WTC11 (cell line): ENCODE measurements at regions not wholly inside any gene's neighbourhood (a gene's known extent, or its start where the extent isn't known, plus 50 kb on each side); places are given as distances from the start of the nearest gene placed in this dataset.

Experiments used
- ATAC-seq: fragments of 200-7000 bp; cut with Tn5 transposase; 2 replicates; pipeline ENCODE4 v1.10.0; 2021; ENCODE audit warnings: mild to moderate bottlenecking, moderate library complexity
- CTCF ChIA-PET: fragments of 300-600 bp; sonication (Branson Sonifier 250); formaldehyde crosslinking; loops from one replicate; lab custom pipeline; 2021; ENCODE audit warnings: antibody characterized with exemption; lab: Charles Lee
- POLR2A ChIA-PET: fragments of 350-600 bp; sonication (Branson Sonifier 250); formaldehyde crosslinking; loops from one replicate; lab custom pipeline; 2021; ENCODE audit warnings: antibody characterized with exemption; lab: Charles Lee
- DNase-seq: peaks from one replicate; pipeline ENCODE4 v3.0.0; 2021; ENCODE audit warnings: low spot score
- H3K27ac Mint-ChIP-seq: 2 replicates; pipeline ENCODE4 v1.8.0; 2021; ENCODE audit warnings: mixed read lengths
- H3K27me3 Mint-ChIP-seq: 2 replicates; pipeline ENCODE4 v1.8.0; 2021; ENCODE audit warnings: low read depth, mild to moderate bottlenecking, moderate library complexity, mixed read lengths
- H3K36me3 Mint-ChIP-seq: 2 replicates; pipeline ENCODE4 v1.8.0; 2021; ENCODE audit warnings: mixed read lengths
- H3K4me1 Mint-ChIP-seq: 2 replicates; pipeline ENCODE4 v1.8.0; 2022; ENCODE audit warnings: mixed read lengths
- H3K4me3 Mint-ChIP-seq: 2 replicates; pipeline ENCODE4 v1.8.0; 2021; ENCODE audit warnings: mild to moderate bottlenecking, moderate library complexity, mixed read lengths
- H3K9me3 Mint-ChIP-seq: 2 replicates; pipeline ENCODE4 v1.8.0; 2021; ENCODE audit warnings: mixed read lengths
- AR ChIP-seq: fragments of 250-450 bp; sonication (Bioruptor Pico); IDR thresholded peaks from 2 replicates; pipeline ENCODE4 v1.9.0; 2021; ENCODE audit warnings: mild to moderate bottlenecking
- ATF1 ChIP-seq: sonication (generic); formaldehyde crosslinking; IDR thresholded peaks from 2 replicates; pipeline ENCODE4 v1.8.1; 2023; ENCODE audit warnings: mild to moderate bottlenecking, moderate library complexity, missing genetic modification reagents
- CBFB ChIP-seq: sonication (generic); formaldehyde crosslinking; IDR thresholded peaks from 2 replicates; pipeline ENCODE4 v1.8.1; 2022; ENCODE audit warnings: mild to moderate bottlenecking, low read depth, missing genetic modification reagents
- EMX1 ChIP-seq: fragments of 250-450 bp; sonication (Bioruptor Pico); IDR thresholded peaks from 2 replicates; pipeline ENCODE4 v1.8.0; 2021; ENCODE audit warnings: mild to moderate bottlenecking
- GABPB1 ChIP-seq: sonication (generic); formaldehyde crosslinking; IDR thresholded peaks from 2 replicates; pipeline ENCODE4 v1.8.1; 2023; ENCODE audit warnings: mild to moderate bottlenecking, missing genetic modification reagents
- GRHL2 ChIP-seq: fragments of 250-450 bp; sonication (Bioruptor Pico); IDR thresholded peaks from 2 replicates; pipeline ENCODE4 v1.8.0; 2022; ENCODE audit warnings: mild to moderate bottlenecking, moderate library complexity; ENCODE audit not compliant: insufficient replicate concordance, severe bottlenecking
- GTF2I ChIP-seq: fragments of 250-450 bp; sonication (Bioruptor Pico); conservative IDR thresholded peaks from 2 replicates; pipeline ENCODE4 v1.4.0; 2021; ENCODE audit warnings: mild to moderate bottlenecking
- MAX ChIP-seq: sonication (generic); formaldehyde crosslinking; IDR thresholded peaks from 2 replicates; pipeline ENCODE4 v1.8.0; 2022; ENCODE audit warnings: mild to moderate bottlenecking, missing genetic modification reagents
- MLX ChIP-seq: sonication (generic); formaldehyde crosslinking; IDR thresholded peaks from 2 replicates; pipeline ENCODE4 v1.8.1; 2023; ENCODE audit warnings: mild to moderate bottlenecking, missing genetic modification reagents, moderate library complexity
- MYBL2 ChIP-seq: sonication (generic); formaldehyde crosslinking; IDR thresholded peaks from 2 replicates; pipeline ENCODE4 v1.8.1; 2023; ENCODE audit warnings: mild to moderate bottlenecking, moderate library complexity, missing genetic modification reagents
- NFE2L1 ChIP-seq: sonication (generic); formaldehyde crosslinking; IDR thresholded peaks from 2 replicates; pipeline ENCODE4 v1.8.1; 2023; ENCODE audit warnings: missing genetic modification reagents
- NR2C2 ChIP-seq: sonication (generic); formaldehyde crosslinking; IDR thresholded peaks from 2 replicates; pipeline ENCODE4 v1.8.0; 2022; ENCODE audit warnings: mild to moderate bottlenecking, missing genetic modification reagents
- PRDM15 ChIP-seq: sonication (generic); formaldehyde crosslinking; IDR thresholded peaks from 2 replicates; pipeline ENCODE4 v1.8.0; 2022; ENCODE audit warnings: missing genetic modification reagents
- SP1 ChIP-seq: sonication (generic); formaldehyde crosslinking; conservative IDR thresholded peaks from 2 replicates; pipeline ENCODE4 v1.8.1; 2022; ENCODE audit warnings: missing genetic modification reagents
- USF1 ChIP-seq: sonication (generic); formaldehyde crosslinking; IDR thresholded peaks from 2 replicates; pipeline ENCODE4 v1.8.0; 2022; ENCODE audit warnings: mild to moderate bottlenecking, missing genetic modification reagents
- ZBTB21 ChIP-seq: sonication (generic); formaldehyde crosslinking; IDR thresholded peaks from 2 replicates; pipeline ENCODE4 v1.8.1; 2023; ENCODE audit warnings: mild to moderate bottlenecking, missing genetic modification reagents, borderline replicate concordance
- ZBTB43 ChIP-seq: sonication (generic); formaldehyde crosslinking; IDR thresholded peaks from 2 replicates; pipeline ENCODE4 v1.8.1; 2023; ENCODE audit warnings: mild to moderate bottlenecking, missing genetic modification reagents
- ZNF423 ChIP-seq: fragments of 250-450 bp; sonication (Bioruptor Pico); IDR thresholded peaks from 2 replicates; pipeline ENCODE4 v2.1.2; 2022; ENCODE audit warnings: mild to moderate bottlenecking, moderate library complexity
- ZNF512 ChIP-seq: sonication (generic); formaldehyde crosslinking; IDR thresholded peaks from 2 replicates; pipeline ENCODE4 v1.8.1; 2022; ENCODE audit warnings: missing genetic modification reagents, borderline replicate concordance
- ZNF532 ChIP-seq: fragments of 250-450 bp; sonication (Bioruptor Pico); IDR thresholded peaks from 2 replicates; pipeline ENCODE4 v1.9.0; 2021; ENCODE audit warnings: mild to moderate bottlenecking, borderline replicate concordance

GRCh38 chr12:107847430-107847829 lies 72.9 kb downstream of the ASCL4 start:
- Mint-ChIP-seq H3K27ac (no peak overlapping the region), H3K27me3 (peaks cover 70% of the 10 kb centered on the region), H3K4me3 (no peak overlapping the region), H3K4me1 (peaks cover 3% of the 10 kb centered on the region; the same call in 1 of the 2 replicates), H3K36me3 (peaks cover 4% of the 10 kb centered on the region; the same call in 1 of the 2 replicates), H3K9me3 (peaks cover 19% of the 10 kb centered on the region)
- ChIA-PET POLR2A (no interaction called here), CTCF (interaction anchor here (0.6 to 1.3 kb wide), 2 partner anchors 38 to 65 kb away, joined by 3 to 5 read pairs; no protein-coding TSS in a partner anchor)
- DNase-seq: no peak
- TF ChIP-seq ZBTB21 (no peak), GRHL2 (CRISPR knock-in tag) (no peak), NR2C2 (CRISPR knock-in tag) (no peak), MLX (CRISPR knock-in tag) (no peak), MYBL2 (no peak), ZNF512 (CRISPR knock-in tag) (no peak), ATF1 (no peak), MAX (CRISPR knock-in tag) (no peak), SP1 (CRISPR knock-in tag) (no peak), AR (CRISPR knock-in tag) (no peak), ZNF532 (CRISPR knock-in tag) (no peak)
- ATAC-seq: no peak

- ATAC-seq: no peak
- Mint-ChIP-seq H3K9me3 (peaks cover 19% of the 10 kb centered on the region), H3K27me3 (peaks cover 66% of the 10 kb centered on the region), H3K4me3 (no peak overlapping the region), H3K4me1 (peaks cover 3% of the 10 kb centered on the region; the same call in 1 of the 2 replicates), H3K27ac (no peak overlapping the region), H3K36me3 (peaks cover 4% of the 10 kb centered on the region; the same call in 1 of the 2 replicates)
- POLR2A ChIA-PET: no interaction called here
- CTCF ChIA-PET: interaction anchor here (1.3 kb wide), 1 partner anchor 37 kb away, joined by 5 read pairs; no protein-coding TSS in a partner anchor
- DNase-seq: no peak
- TF ChIP-seq USF1 (CRISPR knock-in tag): no peak
- TF ChIP-seq GTF2I: no peak
- TF ChIP-seq ZBTB43 (CRISPR knock-in tag): no peak
- no peak for TF ChIP-seq GABPB1 (CRISPR knock-in tag)
- TF ChIP-seq PRDM15 (CRISPR knock-in tag): no peak
- TF ChIP-seq CBFB (CRISPR knock-in tag): no peak
- TF ChIP-seq NFE2L1 (CRISPR knock-in tag): no peak
- TF ChIP-seq ZNF423 (CRISPR knock-in tag): no peak
- no peak for TF ChIP-seq EMX1
Measured at GRCh38 chr12:107847830-107848229, 73.3 kb downstream of the ASCL4 start.
